Stomach (tissue), 8 donors: ENCODE measurements at regions not wholly inside any gene's neighbourhood (a gene's known extent, or its start where the extent isn't known, plus 50 kb on each side); places are given as distances from the start of the nearest gene placed in this dataset.
A peak's percentile ranks its signal among the peaks of the same experiment; 100 is the strongest.

ENCODE experiments used
- DNase-seq, 2 donors: peaks; one replicate each; pipeline versions ENCODE4 v3.0.0 to v3.0.0-alpha.2; 2013 to 2019
- H3K27ac ChIP-seq, 5 donors: fragments of 200-600 bp in 4 of 5; sonication (generic) in 4 of 5; one replicate each; pipeline ENCODE4 v1.5.1; 2013 to 2019; ENCODE audit warnings: mild to moderate bottlenecking in 1 of 5, moderate library complexity in 1 of 5
- H3K27me3 ChIP-seq, 3 donors: fragments of 200-600 bp; sonication (generic); one replicate each; pipeline ENCODE4 v1.5.1; 2017 to 2019; ENCODE audit warnings: mixed run types in 1 of 3
- H3K36me3 ChIP-seq, 4 donors: fragments of 200-600 bp; sonication (generic); 1 replicate in 3 of 4; 2 replicates in 1 of 4; pipeline ENCODE4 v1.5.1; 2016 to 2019
- H3K4me1 ChIP-seq, 4 donors: fragments of 200-600 bp; sonication (generic); one replicate each; pipeline ENCODE4 v1.5.1; 2016 to 2019
- H3K4me3 ChIP-seq, 4 donors: fragments of 200-600 bp; sonication (generic) in 3 of 4; one replicate each; pipeline ENCODE4 v1.5.1; 2016 to 2019; ENCODE audit warnings: mild to moderate bottlenecking in 1 of 4
- H3K9me3 ChIP-seq, 4 donors: fragments of 200-600 bp; sonication (generic); one replicate each; pipeline ENCODE4 v1.5.1; 2016 to 2019
- EP300 ChIP-seq: sonication (generic); formaldehyde crosslinking; IDR thresholded peaks from one replicate; pipeline ENCODE4 v1.6.1; 2017; ENCODE audit warnings: antibody characterized with exemption
- POLR2A ChIP-seq, 4 donors: fragments of 450-650 bp; IDR thresholded peaks; one replicate each; pipeline ENCODE4 v1.6.1; 2016; ENCODE audit warnings: antibody characterized with exemption in 4 of 4, control low read depth in 2 of 4, mild to moderate bottlenecking in 1 of 4, moderate library complexity in 1 of 4
- POLR2AphosphoS5 ChIP-seq, 3 donors: sonication (generic); formaldehyde crosslinking; IDR thresholded peaks; one replicate each; pipeline ENCODE4 v1.6.1; 2016; ENCODE audit warnings: antibody characterized with exemption in 3 of 3
- WGBS, 5 donors: extraction: QIAGEN DNeasy Blood & Tissue Kit in 3 of 5; methylation state at CpG; one replicate each; pipeline versions ENCODE4 v1.1.5 to v1.1.7; 2013 to 2018; 5-methylcytosine and 5-hydroxymethylcytosine counted together
- intact Hi-C: fragments of 100-400 bp; cut with DNase I; formaldehyde crosslinking; loops from one replicate; pipeline ENCODE4 v1.15.1; 2023; ENCODE audit warnings: low total_unique reads
- TF ChIP-seq, protein P1 (sequence below), 7 experiments: fragments of 450-650 bp in 4 of 7; fragments of 200-600 bp in 3 of 7; sonication (generic) in 3 of 7; IDR thresholded peaks; one replicate each; pipeline ENCODE4 v1.5.1; 2016 to 2019; ENCODE audit warnings: antibody characterized with exemption in 7 of 7, control low read depth in 2 of 7, mild to moderate bottlenecking in 1 of 7
- donor health status: healthy with polysubstance abuse.
- donor health status: Bipolar disorder and iron deficiency.
- donor health status: healthy.

DNA sequence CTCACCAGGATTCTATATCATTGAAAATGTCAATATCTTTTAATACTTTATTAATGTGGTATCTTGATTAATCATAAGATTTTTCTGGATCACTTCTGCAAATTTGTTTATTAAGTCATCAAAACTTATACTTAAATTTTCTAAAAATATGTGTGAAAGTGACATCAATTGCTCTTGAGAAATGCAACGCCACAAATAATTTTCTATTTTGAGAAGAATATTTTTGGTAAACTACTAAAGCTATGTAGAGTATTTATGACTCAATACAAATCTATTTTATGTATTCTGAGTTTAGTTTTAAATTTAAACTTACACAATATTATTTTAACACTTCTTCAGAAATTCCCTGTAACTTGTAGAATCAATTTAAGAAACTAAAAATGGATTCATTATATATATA is 263.3 kb downstream of the RASSF9 start:
- DNase-seq: no peak
- no peak overlapping the region for H3K4me3 ChIP-seq
- TF ChIP-seq, protein P1, sequence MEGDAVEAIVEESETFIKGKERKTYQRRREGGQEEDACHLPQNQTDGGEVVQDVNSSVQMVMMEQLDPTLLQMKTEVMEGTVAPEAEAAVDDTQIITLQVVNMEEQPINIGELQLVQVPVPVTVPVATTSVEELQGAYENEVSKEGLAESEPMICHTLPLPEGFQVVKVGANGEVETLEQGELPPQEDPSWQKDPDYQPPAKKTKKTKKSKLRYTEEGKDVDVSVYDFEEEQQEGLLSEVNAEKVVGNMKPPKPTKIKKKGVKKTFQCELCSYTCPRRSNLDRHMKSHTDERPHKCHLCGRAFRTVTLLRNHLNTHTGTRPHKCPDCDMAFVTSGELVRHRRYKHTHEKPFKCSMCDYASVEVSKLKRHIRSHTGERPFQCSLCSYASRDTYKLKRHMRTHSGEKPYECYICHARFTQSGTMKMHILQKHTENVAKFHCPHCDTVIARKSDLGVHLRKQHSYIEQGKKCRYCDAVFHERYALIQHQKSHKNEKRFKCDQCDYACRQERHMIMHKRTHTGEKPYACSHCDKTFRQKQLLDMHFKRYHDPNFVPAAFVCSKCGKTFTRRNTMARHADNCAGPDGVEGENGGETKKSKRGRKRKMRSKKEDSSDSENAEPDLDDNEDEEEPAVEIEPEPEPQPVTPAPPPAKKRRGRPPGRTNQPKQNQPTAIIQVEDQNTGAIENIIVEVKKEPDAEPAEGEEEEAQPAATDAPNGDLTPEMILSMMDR (IDR thresholded peaks at IDR 0.05): no peak
- TF ChIP-seq EP300 (no peak), POLR2A (IDR thresholded peaks at IDR 0.05) (no peak)
- no peaks in the 10 kb centered on the region for H3K36me3 ChIP-seq
- no peaks in the 10 kb centered on the region for H3K9me3 ChIP-seq
- H3K4me1 ChIP-seq: no peaks in the 10 kb centered on the region
- H3K27ac ChIP-seq: no peak overlapping the region
- intact Hi-C loops: no loop called here
- WGBS, 5 donors: 82 to 95% (median 87%) methylated on average over 1 of the region's 1 CpG
- H3K27me3 ChIP-seq: no peaks in the 10 kb centered on the region

DNA sequence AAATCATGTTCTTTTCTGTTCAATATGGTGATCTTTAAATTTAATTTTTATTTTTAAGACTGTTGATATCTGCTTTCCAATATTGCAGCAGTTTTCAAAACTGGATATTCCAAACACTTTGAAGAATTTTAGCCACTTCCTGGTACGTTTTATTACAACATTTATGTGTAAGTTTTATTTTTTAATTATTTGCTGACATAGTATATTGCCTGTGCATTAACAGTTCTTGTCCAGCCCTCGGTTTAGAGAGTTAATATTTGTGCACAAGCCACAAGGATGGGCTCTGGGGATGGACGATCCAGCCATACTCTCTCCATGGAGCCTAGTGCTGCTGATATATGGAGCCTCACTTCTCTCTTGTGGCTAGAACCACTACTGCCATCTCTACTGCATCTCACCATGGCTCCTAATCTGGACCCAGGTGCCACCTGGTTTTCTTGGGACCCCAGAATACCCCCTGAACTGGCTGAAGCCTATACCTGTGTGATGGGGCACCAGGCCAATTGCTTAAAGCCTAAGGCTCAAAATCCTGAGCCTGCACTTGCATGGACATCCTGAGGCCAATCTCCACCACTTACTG is 262.5 kb downstream of the RASSF9 start:
- no peak for DNase-seq
- intact Hi-C loops: no loop called here
- TF ChIP-seq POLR2AphosphoS5 (IDR thresholded peaks at IDR 0.05): no peak
- no peak for TF ChIP-seq POLR2A (IDR thresholded peaks at IDR 0.05)
- Histone ChIP-seq H3K9me3 (no peaks in the 10 kb centered on the region), H3K36me3 (no peaks in the 10 kb centered on the region), H3K27ac (no peak overlapping the region), H3K4me1 (no peaks in the 10 kb centered on the region), H3K4me3 (no peak overlapping the region), H3K27me3 (no peaks in the 10 kb centered on the region)
- 56 to 81% (median 73%) methylated on average over 3 of the region's 3 CpGs for WGBS, 5 donors

DNA sequence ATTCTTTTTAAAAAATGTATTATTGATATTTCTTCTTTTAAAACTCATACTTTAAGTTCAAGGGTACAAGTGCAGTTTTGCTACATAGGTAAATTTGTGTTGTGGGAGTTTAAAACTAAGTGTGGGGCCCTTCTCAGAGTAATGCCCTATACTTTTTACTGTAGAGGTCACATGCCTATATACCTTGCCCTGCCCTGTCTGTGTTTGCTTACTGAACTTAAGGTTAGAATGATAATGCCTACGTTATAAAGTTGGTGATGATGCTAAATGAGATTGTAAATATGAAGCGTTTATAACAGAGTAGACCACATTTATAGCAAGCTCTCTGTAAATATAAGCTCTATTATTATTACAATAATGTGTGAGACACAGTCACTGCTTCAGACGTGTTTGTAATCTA is 261.9 kb downstream of the RASSF9 start:
- H3K27me3 ChIP-seq: no peaks in the 10 kb centered on the region
- H3K36me3 ChIP-seq: no peaks in the 10 kb centered on the region
- no peaks in the 10 kb centered on the region for H3K9me3 ChIP-seq
- no peak for DNase-seq
- intact Hi-C loops: no loop called here
- WGBS, 5 donors: 39 to 60% (median 51%) methylated on average over 3 of the region's 3 CpGs
- no peaks in the 10 kb centered on the region for H3K4me1 ChIP-seq
- no peak overlapping the region for H3K4me3 ChIP-seq
- TF ChIP-seq POLR2AphosphoS5 (IDR thresholded peaks at IDR 0.05): no peak
- TF ChIP-seq POLR2A (IDR thresholded peaks at IDR 0.05): no peak
- no peak for TF ChIP-seq EP300
- TF ChIP-seq, protein P1 (IDR thresholded peaks at IDR 0.05): no peak
- no peak overlapping the region for H3K27ac ChIP-seq

DNA sequence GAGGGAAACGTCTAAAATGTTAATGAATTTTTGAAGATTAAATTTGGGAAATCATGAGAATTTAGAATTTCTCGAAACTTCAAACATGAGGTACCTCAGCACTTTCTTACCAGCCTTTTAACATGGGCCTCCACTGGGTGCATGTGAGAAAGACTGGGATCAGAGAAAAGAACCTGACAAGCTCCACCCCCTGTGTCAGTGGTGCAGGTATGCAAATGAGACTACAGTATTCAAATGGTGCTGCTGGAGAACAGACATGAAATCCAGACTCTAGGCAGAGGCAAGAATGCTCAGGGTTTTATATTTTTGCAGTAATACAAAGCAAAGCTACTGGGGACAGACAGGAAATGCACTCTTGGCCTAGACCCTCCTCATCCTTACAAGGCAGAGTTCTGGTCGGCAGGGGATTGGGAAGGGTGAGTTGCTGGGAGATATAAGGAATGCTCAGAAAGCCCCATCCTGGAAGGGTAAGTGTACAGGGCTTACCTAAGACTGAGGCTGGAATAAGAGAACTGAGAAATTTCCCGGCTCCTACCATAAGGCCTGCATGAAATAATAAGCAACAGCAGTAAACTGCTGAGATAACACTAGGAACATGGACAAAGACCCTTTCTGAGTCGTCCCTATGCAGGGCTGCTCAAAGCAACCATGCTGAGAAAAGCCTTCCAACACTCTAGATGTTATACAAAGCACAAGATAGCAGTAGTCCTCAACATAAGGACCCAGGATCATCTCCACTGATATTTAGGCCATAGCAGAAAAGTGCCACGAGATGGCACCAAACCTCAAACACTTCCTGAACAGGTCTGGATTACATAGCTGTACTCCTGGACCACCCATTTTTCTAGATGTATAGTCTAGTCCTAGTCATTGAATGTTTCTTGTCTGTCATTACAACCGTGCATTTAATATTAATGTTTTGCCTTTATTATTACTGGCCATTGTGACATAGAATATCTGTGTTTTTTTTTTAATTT is 260.8 kb downstream of the RASSF9 start:
- Histone ChIP-seq H3K4me3 (no peak overlapping the region), H3K9me3 (no peaks in the 10 kb centered on the region), H3K4me1 (no peaks in the 10 kb centered on the region), H3K27me3 (no peaks in the 10 kb centered on the region), H3K36me3 (no peaks in the 10 kb centered on the region), H3K27ac (no peak overlapping the region)
- peak; percentile 53 to 81 for DNase-seq
- WGBS, 5 donors: 46 to 60% (median 54%) methylated on average over 7 of the region's 7 CpGs
- intact Hi-C loops: loop anchor here (5.0 kb wide), 1 partner anchor 292 kb away; no protein-coding TSS in a partner anchor
- no peak for TF ChIP-seq POLR2AphosphoS5 (IDR thresholded peaks at IDR 0.05)
- TF ChIP-seq, protein P1 (IDR thresholded peaks at IDR 0.05): peak in 5 of 7 experiments; percentile 33 to 57 (median 48)
